ENCODE measurements at regions not wholly inside any gene's neighbourhood (a gene's known extent, or its start where the extent isn't known, plus 50 kb on each side); places are given as distances from the start of the nearest gene placed in this dataset.

GRCh38 chr7:17640730-17641377 lies 299.4 kb downstream of the SNX13 start:
- no peak for DNase-seq (ENCODE audit: low read depth, low spot score)

- no peak for DNase-seq (ENCODE audit: low read depth, low spot score)
Observed at GRCh38 chr7:17645500-17645899, 294.8 kb downstream of the SNX13 start.

GRCh38 chr7:17646253-17646956 lies 293.9 kb downstream of the SNX13 start:
- no peak for DNase-seq (ENCODE audit: low read depth, low spot score)

GRCh38 chr7:17651341-17651740 lies 289.0 kb downstream of the SNX13 start:
- DNase-seq (ENCODE audit: low read depth, low spot score): no peak

- DNase-seq (ENCODE audit: low read depth, low spot score): no peak
Observed at GRCh38 chr7:17651863-17652385, 288.4 kb downstream of the SNX13 start.

GRCh38 chr7:17654940-17655339 lies 285.4 kb downstream of the SNX13 start:
- peak; percentile 13 for DNase-seq (ENCODE audit: low read depth, low spot score)

- DNase-seq (ENCODE audit: low read depth, low spot score): no peak
Observed at GRCh38 chr7:17659126-17659525, 281.2 kb downstream of the SNX13 start.

GRCh38 chr7:17660116-17660515 lies 280.2 kb downstream of the SNX13 start:
- DNase-seq (ENCODE audit: low read depth, low spot score): no peak

GRCh38 chr7:17661982-17662585 lies 278.2 kb downstream of the SNX13 start:
- DNase-seq (ENCODE audit: low read depth, low spot score): no peak

GRCh38 chr7:17663061-17663675 lies 277.1 kb downstream of the SNX13 start:
- no peak for DNase-seq (ENCODE audit: low read depth, low spot score)

GRCh38 chr7:17665029-17665428 lies 275.3 kb downstream of the SNX13 start:
- DNase-seq (ENCODE audit: low read depth, low spot score): no peak

GRCh38 chr7:17668122-17668521 lies 272.2 kb downstream of the SNX13 start:
- DNase-seq (ENCODE audit: low read depth, low spot score): no peak

GRCh38 chr7:17669204-17669603 lies 271.1 kb downstream of the SNX13 start:
- DNase-seq (ENCODE audit: low read depth, low spot score): no peak

GRCh38 chr7:17671956-17672355 lies 268.3 kb downstream of the SNX13 start:
- DNase-seq (ENCODE audit: low read depth, low spot score): no peak

GRCh38 chr7:17672783-17673182 lies 267.5 kb downstream of the SNX13 start:
- no peak for DNase-seq (ENCODE audit: low read depth, low spot score)

- no peak for DNase-seq (ENCODE audit: low read depth, low spot score)
Observed at GRCh38 chr7:17674166-17674942, 265.9 kb downstream of the SNX13 start.

GRCh38 chr7:17674943-17675608 lies 265.2 kb downstream of the SNX13 start:
- no peak for DNase-seq (ENCODE audit: low read depth, low spot score)

- no peak for DNase-seq (ENCODE audit: low read depth, low spot score)
Observed at GRCh38 chr7:17677408-17677807, 262.9 kb downstream of the SNX13 start.

GRCh38 chr7:17678896-17679295 lies 261.4 kb downstream of the SNX13 start:
- DNase-seq (ENCODE audit: low read depth, low spot score): no peak

- no peak for DNase-seq (ENCODE audit: low read depth, low spot score)
Observed at GRCh38 chr7:17679458-17679857, 260.8 kb downstream of the SNX13 start.

- DNase-seq (ENCODE audit: low read depth, low spot score): peak; percentile 26
Observed at GRCh38 chr7:17680026-17680425, 260.3 kb downstream of the SNX13 start.

All from pulmonary artery endothelial cell (primary cell).